ENCODE measurements at regions not wholly inside any gene's neighbourhood (a gene's known extent, or its start where the extent isn't known, plus 50 kb on each side); places are given as distances from the start of the nearest gene placed in this dataset.
"Not testable (repeated sequence)": the region's sequence is repeated elsewhere in the genome, so short reads cannot be mapped to it uniquely, and the experiment has no call there.

GRCh38 chr7:29641651-29642050 lies 78.0 kb downstream of the PRR15 start:
- H3K9ac ChIP-seq, result no peak overlapping the region
- no peaks in the 10 kb centered on the region for H3K79me2 ChIP-seq
- no peaks in the 10 kb centered on the region for H3K27me3 ChIP-seq (ENCODE audit: control insufficient read depth, insufficient read depth, low read length)
- no peak overlapping the region for H2AFZ ChIP-seq
- TF ChIP-seq CTCF (IDR thresholded peaks at IDR 0.05), result no peak
- H3K36me3 ChIP-seq (ENCODE audit: control insufficient read depth, insufficient read depth, low read length), result no peaks in the 10 kb centered on the region
- H3K27ac ChIP-seq, result no peak overlapping the region
- no peak overlapping the region for H3K4me2 ChIP-seq (ENCODE audit: low read length)
- no peak overlapping the region for H3K4me3 ChIP-seq (ENCODE audit: low read depth, low read length)
- H3K9me3 ChIP-seq (ENCODE audit: control insufficient read depth, low read length), result no peaks in the 10 kb centered on the region
- H3K4me1 ChIP-seq, result no peaks in the 10 kb centered on the region

GRCh38 chr7:29642494-29643155 lies 79.0 kb downstream of the PRR15 start:
- Histone ChIP-seq H3K4me1 (no peaks in the 10 kb centered on the region), H3K79me2 (no peaks in the 10 kb centered on the region), H3K9me3 (ENCODE audit: control insufficient read depth, low read length) (no peaks in the 10 kb centered on the region), H3K36me3 (ENCODE audit: control insufficient read depth, insufficient read depth, low read length) (no peaks in the 10 kb centered on the region), H3K27me3 (ENCODE audit: control insufficient read depth, insufficient read depth, low read length) (no peaks in the 10 kb centered on the region), H3K9ac (no peak overlapping the region), H3K4me2 (ENCODE audit: low read length) (no peak overlapping the region), H3K27ac (no peak overlapping the region), H3K4me3 (ENCODE audit: low read depth, low read length) (no peak overlapping the region), H2AFZ (no peak overlapping the region)
- TF ChIP-seq CTCF (IDR thresholded peaks at IDR 0.05), result no peak

- H3K27ac ChIP-seq; H2AFZ ChIP-seq; H3K4me3 ChIP-seq (ENCODE audit: low read depth, low read length); H3K9me3 ChIP-seq (ENCODE audit: control insufficient read depth, low read length); H3K36me3 ChIP-seq (ENCODE audit: control insufficient read depth, insufficient read depth, low read length); H3K4me2 ChIP-seq (ENCODE audit: low read length); H3K79me2 ChIP-seq; H3K27me3 ChIP-seq (ENCODE audit: control insufficient read depth, insufficient read depth, low read length); H3K4me1 ChIP-seq; H3K9ac ChIP-seq: not testable (repeated sequence)
Observed at GRCh38 chr7:29646116-29646515, 82.5 kb downstream of the PRR15 start.

GRCh38 chr7:29647020-29647654 lies 83.5 kb downstream of the PRR15 start:
- no peak for TF ChIP-seq CTCF (IDR thresholded peaks at IDR 0.05)
- Histone ChIP-seq H3K4me1 (no peaks in the 10 kb centered on the region), H3K27me3 (ENCODE audit: control insufficient read depth, insufficient read depth, low read length) (no peaks in the 10 kb centered on the region), H3K9me3 (ENCODE audit: control insufficient read depth, low read length) (no peaks in the 10 kb centered on the region), H3K27ac (no peak overlapping the region), H2AFZ (no peak overlapping the region), H3K4me3 (ENCODE audit: low read depth, low read length) (no peak overlapping the region), H3K79me2 (peaks cover 4% of the 10 kb centered on the region), H3K9ac (no peak overlapping the region), H3K36me3 (ENCODE audit: control insufficient read depth, insufficient read depth, low read length) (no peaks in the 10 kb centered on the region), H3K4me2 (ENCODE audit: low read length) (no peak overlapping the region)

- not testable (repeated sequence) for H3K4me3 ChIP-seq (ENCODE audit: low read depth, low read length); H3K9ac ChIP-seq; H3K27me3 ChIP-seq (ENCODE audit: control insufficient read depth, insufficient read depth, low read length); H3K4me2 ChIP-seq (ENCODE audit: low read length); H3K79me2 ChIP-seq; H3K27ac ChIP-seq; H3K4me1 ChIP-seq; H3K36me3 ChIP-seq (ENCODE audit: control insufficient read depth, insufficient read depth, low read length); H2AFZ ChIP-seq; H3K9me3 ChIP-seq (ENCODE audit: control insufficient read depth, low read length)
Observed at GRCh38 chr7:29647691-29648210, 84.1 kb downstream of the PRR15 start.

All from parathyroid adenoma (tissue), 2 donors.